GM18508 (cell line): ENCODE measurements at regions not wholly inside any gene's neighbourhood (a gene's known extent, or its start where the extent isn't known, plus 50 kb on each side); places are given as distances from the start of the nearest gene placed in this dataset.

Experiments used
- ATAC-seq: cut with Tn5 transposase; IDR thresholded peaks from one replicate; pipeline ENCODE4 v1.9.1; 2021; ENCODE audit warnings: moderate number of reproducible peaks; ENCODE audit not compliant: insufficient read depth, unreplicated experiment

DNA sequence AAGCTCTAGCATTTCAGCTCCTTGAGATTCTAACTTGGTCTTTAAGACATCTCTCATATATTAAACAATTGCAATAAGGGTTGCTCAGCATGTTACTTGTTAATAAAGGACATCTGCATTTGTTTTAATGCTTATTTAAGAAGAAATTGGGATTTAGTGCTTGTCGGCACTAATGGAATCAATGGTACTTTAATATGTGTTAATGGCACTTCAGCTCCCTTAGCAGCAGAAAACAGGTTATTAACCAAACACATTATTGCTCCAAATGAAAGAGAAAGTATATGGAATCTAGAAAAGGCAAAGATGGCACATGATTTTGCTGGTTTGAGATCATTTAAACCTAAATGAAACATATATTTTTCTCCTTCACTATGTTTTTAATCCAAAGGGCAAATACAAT lies 137.3 kb upstream of the GOLIM4 start:
- ATAC-seq = no peak

DNA sequence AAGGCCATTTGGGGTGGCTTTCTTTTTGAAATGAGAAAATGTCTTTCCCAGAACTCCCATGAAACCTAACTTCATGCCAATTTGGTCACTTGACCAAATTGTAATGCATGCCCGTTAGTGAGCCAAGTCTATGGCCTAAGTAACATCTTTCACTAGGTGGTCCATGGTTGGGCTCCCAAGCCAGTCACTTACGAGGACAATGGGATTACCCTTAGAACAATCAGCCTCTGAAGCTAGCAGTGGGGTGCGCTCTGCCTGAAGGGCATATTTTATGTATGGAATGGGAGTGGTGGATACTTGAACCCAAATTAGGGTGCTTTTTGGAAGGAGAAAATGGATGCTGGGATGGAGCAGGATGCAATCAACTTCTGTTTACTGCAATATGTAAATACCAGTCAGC lies 127.4 kb upstream of the GOLIM4 start:
- no peak for ATAC-seq

- no peak for ATAC-seq
Observed at GRCh38 chr3:168220556-168220955, 124.8 kb upstream of the GOLIM4 start.

GRCh38 chr3:168219530-168219929 lies 123.8 kb upstream of the GOLIM4 start:
- ATAC-seq = no peak

- no peak for ATAC-seq
Observed at GRCh38 chr3:168218600-168218999, 122.9 kb upstream of the GOLIM4 start.

DNA sequence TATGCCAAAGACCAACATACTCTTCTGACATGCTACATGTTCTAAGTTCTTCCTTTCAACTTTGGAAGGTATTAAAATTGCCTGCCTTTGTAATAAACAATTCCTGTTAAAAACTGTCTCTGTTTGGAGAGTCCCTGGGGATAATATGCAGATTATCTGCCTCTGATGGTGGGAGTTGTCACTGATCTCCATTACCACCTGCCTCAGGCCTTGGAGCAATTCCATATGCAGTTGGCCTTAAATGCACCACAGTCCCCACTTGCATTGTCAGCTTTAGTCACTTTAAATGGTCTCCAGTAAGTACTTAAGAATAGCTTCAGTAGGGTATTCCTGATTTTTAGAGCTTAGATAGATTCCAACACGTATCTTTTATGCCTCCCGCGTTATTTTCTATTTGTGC lies 121.1 kb upstream of the GOLIM4 start:
- no peak for ATAC-seq

- peak; percentile 91 for ATAC-seq
Observed at GRCh38 chr3:168213920-168214319, 118.2 kb upstream of the GOLIM4 start.

GRCh38 chr3:168212664-168213285 lies 117.1 kb upstream of the GOLIM4 start:
- ATAC-seq = no peak

DNA sequence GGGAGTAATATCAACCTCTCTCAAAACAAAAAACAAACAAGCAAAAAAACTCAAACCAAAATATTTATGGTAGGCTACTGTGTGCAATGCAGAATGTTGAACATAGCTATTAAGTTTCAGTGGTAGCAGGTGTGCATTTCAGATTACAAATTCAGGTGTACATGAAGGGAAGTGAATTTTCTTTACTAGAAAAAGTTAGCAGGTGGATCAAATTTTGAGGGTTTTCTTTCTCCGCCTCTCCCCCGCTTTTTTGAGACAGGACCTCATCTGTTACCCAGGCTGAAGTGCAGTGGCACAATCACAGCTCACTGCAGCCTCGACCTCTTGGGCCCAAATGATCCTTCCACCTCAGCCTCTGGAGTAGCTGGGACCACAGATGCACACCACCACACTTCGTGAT lies 109.7 kb upstream of the GOLIM4 start:
- no peak for ATAC-seq

DNA sequence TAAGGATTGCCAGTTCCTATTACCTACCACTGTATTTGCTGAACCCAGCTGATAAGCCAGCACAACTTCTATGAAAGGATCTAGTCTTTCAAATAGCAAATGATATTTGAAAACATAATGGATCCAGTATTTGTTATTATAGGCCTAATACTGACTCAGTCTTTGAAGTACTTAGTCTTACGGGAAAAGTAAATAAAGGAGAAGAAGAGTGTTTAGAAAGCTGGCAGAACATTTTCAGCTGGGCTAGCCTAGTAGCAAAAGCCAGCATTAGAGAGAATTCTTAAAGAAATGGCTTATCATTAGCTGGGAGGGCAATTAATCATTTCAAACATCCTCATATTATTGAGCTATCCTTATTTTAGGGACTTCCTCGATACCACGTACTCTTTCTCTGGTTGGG lies 101.4 kb upstream of the GOLIM4 start:
- no peak for ATAC-seq

- ATAC-seq = no peak
Observed at GRCh38 chr3:168191856-168192255, 96.1 kb upstream of the GOLIM4 start.

- no peak for ATAC-seq
Observed at GRCh38 chr3:168187233-168187632, 91.5 kb upstream of the GOLIM4 start.

DNA sequence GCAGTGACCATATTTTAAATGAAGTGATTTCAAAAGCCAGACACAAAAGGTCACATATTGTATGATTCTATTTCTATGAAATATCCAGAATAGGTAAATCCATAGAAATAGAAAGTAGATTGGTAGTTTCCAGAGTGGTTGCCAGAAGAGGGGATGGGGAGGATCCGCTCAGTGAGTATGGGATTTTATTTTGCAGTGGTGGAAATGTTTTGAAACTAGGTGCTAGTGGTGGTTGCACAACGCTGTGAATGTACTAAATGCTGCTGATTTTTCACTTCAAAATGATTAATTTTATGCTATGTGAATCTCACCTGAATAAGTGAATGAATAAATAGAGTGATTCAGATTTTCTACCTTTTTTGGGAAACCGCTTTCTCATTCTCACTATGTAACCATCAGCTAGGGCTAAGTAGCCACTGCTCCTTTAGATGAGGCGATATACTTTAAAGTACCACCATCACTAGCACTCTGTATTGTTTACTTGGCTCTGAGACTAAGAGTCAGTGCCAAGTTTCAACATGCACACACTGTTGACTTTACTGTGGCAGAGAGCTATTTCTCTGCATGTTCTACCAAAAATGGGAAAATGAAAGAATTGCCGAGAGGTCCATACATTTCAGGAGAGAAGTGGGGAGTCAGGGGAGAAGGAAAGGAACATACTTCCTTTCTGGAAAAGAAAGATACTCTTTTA lies 90.7 kb upstream of the GOLIM4 start:
- ATAC-seq = no peak

- no peak for ATAC-seq
Observed at GRCh38 chr3:168183774-168184173, 88.0 kb upstream of the GOLIM4 start.

- ATAC-seq = no peak
Observed at GRCh38 chr3:168168743-168169142, 73.0 kb upstream of the GOLIM4 start.

DNA sequence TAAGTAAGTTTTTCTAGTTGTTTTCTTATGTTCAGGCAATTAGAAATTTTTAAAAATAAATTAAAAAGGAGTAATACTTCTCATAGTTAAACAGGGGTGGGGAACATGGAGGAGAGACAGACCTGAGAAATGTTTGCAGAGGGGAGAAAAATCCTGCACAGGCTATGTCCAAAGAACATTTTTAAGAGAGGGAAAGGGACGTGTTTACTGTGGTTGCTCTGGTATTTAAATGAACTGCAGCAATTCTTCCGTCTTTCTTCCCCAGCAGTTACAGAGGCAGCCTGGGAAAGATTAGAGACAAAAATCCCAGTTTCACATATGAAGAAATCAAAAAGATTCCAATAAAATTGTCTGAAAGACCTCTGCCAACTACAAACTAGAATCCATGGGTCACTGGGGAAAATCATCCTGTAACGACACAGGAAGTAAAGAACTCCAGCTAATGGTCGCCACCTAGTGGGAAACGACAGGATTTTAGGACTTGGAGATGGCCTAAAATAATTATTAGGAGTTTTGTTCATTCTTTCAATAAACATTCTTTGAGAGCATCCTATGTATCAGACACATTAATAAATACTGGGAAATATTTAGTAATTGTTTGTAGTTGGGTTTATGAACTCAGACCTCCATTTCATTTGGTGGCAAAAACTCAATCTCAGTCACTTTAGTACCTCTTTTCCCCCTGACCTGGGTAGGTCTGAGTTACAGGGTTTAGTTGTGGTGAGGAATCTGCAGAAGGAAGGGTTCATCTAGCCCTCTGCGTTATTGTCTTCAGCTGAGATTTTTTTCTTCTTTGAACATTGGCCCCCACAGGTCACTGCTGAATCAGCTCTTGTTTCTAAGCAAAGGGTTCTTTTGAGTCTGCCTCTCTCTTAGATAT lies 69.9 kb upstream of the GOLIM4 start:
- ATAC-seq = peak; percentile 81

DNA sequence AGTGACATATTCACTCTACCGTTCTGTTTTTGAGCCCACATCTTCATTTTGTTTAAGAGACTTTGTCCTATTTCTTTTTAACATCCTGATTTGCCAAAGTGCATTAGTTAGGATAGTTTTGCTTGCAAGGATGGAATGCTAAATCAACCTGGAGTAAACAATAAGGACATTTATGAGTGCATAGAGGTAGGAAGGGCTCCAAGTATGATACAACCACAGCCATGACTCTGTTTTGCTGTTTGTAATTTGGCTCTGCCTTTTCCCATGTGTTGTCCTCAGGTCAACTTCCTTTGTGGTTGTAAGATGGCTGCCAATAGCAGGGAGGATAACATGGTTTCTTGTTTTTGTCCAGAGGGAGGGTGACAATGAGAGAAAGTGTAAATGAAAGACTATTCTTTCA lies 66.4 kb upstream of the GOLIM4 start:
- ATAC-seq = no peak

GRCh38 chr3:168161696-168162095 lies 66.0 kb upstream of the GOLIM4 start:
- no peak for ATAC-seq

GRCh38 chr3:168157903-168158302 lies 62.2 kb upstream of the GOLIM4 start:
- ATAC-seq = no peak

DNA sequence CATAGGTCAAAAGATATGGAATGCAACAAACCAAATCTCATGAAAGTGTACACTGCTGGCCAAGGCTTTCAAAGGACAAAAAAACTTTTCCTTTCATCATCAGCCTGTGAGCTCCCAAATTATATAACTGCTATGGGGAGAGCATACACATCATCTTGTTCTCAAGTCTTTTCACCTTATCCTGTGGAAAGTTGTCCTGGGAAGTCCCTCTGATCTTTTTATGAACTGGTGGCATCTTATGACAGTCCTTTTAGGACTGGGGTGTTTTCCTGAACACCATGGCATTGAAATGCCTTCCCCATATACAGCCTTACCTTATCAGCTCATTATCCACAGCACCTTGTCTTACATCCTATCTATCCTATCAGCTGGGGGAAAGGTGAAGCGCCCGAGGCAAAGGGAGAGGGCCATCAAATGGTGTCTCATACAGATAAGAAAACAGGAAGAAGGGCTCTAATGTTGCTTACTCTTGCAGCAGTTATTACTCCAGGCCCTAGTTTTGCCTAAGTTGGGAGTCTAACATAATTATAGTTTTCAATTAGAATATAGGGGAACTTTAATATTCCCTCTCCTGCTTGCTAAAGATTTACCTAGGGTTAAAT lies 61.5 kb upstream of the GOLIM4 start:
- no peak for ATAC-seq

DNA sequence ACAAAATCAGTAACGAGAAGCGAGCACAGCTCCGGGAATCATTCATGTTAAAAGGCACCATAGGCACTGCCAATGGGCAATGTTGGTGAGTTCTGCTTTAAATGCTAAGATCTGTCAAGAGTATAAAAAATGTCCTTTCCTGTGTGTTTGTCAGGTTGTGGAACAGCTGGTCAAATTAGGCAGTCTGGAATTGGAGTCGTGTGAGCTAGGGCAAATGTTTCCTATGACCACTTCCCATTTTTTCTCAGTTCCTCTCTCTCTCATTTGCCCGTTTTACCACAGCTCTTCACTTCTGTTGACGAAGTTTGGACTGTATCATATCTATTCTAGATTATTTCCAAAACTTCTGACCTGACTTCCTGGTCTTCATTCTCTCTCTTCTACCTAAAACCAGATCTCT lies 60.8 kb upstream of the GOLIM4 start:
- no peak for ATAC-seq
